Right atrium auricular region (tissue), 2 donors: ENCODE measurements at regions not wholly inside any gene's neighbourhood (a gene's known extent, or its start where the extent isn't known, plus 50 kb on each side); places are given as distances from the start of the nearest gene placed in this dataset.

Source experiments
- DNase-seq: peaks from one replicate; pipeline ENCODE4 v3.0.0-alpha.2; 2019; ENCODE audit warnings: low spot score
- H3K27ac ChIP-seq, 2 donors: fragments of 200-600 bp; sonication (generic); 1 replicate in 1 of 2; 2 replicates in 1 of 2; pipeline ENCODE4 v1.5.1; 2016 to 2019
- H3K27me3 ChIP-seq, 2 donors: fragments of 200-600 bp; sonication (generic); one replicate each; pipeline versions ENCODE4 v1.5.1 to v1.6.0; 2017 to 2019
- H3K36me3 ChIP-seq: fragments of 200-600 bp; sonication (generic); one replicate; pipeline ENCODE4 v1.5.1; 2016
- H3K4me1 ChIP-seq, 2 donors: fragments of 200-600 bp; sonication (generic); one replicate each; pipeline versions ENCODE4 v1.5.1 to v1.6.0; 2017 to 2019
- H3K4me3 ChIP-seq, 2 donors: fragments of 200-600 bp; sonication (generic); 1 replicate in 1 of 2; 2 replicates in 1 of 2; pipeline ENCODE4 v1.5.1; 2017 to 2019; ENCODE audit warnings: mild to moderate bottlenecking in 1 of 2, moderate library complexity in 1 of 2
- H3K9me3 ChIP-seq, 2 donors: fragments of 200-600 bp; sonication (generic); one replicate each; pipeline ENCODE4 v1.5.1; 2019
- TF ChIP-seq, protein P1 (sequence below), 2 donors: fragments of 200-600 bp; sonication (generic); IDR thresholded peaks; one replicate each; pipeline ENCODE4 v1.5.1; 2019; ENCODE audit warnings: antibody characterized with exemption in 2 of 2

- TF ChIP-seq, protein P1, sequence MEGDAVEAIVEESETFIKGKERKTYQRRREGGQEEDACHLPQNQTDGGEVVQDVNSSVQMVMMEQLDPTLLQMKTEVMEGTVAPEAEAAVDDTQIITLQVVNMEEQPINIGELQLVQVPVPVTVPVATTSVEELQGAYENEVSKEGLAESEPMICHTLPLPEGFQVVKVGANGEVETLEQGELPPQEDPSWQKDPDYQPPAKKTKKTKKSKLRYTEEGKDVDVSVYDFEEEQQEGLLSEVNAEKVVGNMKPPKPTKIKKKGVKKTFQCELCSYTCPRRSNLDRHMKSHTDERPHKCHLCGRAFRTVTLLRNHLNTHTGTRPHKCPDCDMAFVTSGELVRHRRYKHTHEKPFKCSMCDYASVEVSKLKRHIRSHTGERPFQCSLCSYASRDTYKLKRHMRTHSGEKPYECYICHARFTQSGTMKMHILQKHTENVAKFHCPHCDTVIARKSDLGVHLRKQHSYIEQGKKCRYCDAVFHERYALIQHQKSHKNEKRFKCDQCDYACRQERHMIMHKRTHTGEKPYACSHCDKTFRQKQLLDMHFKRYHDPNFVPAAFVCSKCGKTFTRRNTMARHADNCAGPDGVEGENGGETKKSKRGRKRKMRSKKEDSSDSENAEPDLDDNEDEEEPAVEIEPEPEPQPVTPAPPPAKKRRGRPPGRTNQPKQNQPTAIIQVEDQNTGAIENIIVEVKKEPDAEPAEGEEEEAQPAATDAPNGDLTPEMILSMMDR (IDR thresholded peaks at IDR 0.05) = no peak
- Histone ChIP-seq H3K4me1 (no peaks in the 10 kb centered on the region), H3K9me3 (no peaks in the 10 kb centered on the region)
Observed at GRCh38 chr2:181320638-181321037, 136.5 kb upstream of the ITGA4 start.

DNA sequence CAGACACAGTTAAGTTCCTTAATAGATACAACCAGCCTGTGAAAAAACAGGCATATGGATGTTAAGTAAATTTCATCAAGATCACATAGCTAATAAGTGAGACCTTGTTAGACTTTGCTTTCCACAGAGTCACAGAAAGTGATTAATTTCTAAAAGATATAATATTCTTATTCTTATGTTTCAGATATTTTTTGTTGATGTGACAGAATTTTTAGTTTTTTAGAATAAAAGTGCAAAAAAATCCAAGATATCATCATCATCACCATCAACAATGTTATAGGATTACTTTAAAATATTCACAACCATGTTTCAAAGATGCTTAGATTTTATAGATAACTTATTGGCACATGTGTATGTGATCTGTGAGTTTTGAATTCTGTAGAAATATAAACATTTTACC lies 132.3 kb upstream of the ITGA4 start:
- H3K27ac ChIP-seq = no peak overlapping the region
- no peak for DNase-seq
- TF ChIP-seq, protein P1 (IDR thresholded peaks at IDR 0.05) = no peak
- H3K4me1 ChIP-seq = no peaks in the 10 kb centered on the region
- H3K4me3 ChIP-seq = no peak overlapping the region
- H3K9me3 ChIP-seq = peaks cover 0 to 5% of the 10 kb centered on the region in 2 donors
- H3K27me3 ChIP-seq = no peaks in the 10 kb centered on the region
- H3K36me3 ChIP-seq = no peaks in the 10 kb centered on the region

More at GRCh38 chr2:181320638-181321037, 136.5 kb upstream of the ITGA4 start:
- no peak for DNase-seq
- H3K27me3 ChIP-seq = no peaks in the 10 kb centered on the region
- H3K36me3 ChIP-seq = no peaks in the 10 kb centered on the region
- H3K27ac ChIP-seq = no peak overlapping the region
- no peak overlapping the region for H3K4me3 ChIP-seq

DNA sequence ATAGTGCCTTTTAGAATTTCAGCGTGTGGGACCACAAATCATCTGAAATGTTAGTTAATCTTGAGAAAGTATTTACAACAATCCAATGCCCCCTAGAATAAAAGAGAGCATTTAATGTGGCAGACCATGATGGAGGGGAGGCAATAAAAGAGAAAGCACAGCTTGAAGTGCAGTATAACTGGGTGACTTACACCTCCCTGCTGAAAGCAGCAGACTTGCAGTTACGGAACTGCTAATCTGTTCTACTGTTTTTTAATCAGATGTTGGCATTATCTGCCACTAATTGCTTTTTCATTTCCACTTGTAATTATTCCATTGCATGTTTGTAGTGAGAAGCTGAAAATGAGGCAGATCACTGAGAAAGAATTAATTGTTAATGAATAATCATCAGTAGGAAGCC lies 130.5 kb upstream of the ITGA4 start:
- Histone ChIP-seq H3K36me3 (no peaks in the 10 kb centered on the region), H3K27me3 (no peaks in the 10 kb centered on the region), H3K9me3 (peaks cover 0 to 7% of the 10 kb centered on the region in 2 donors), H3K27ac (no peak overlapping the region), H3K4me1 (no peaks in the 10 kb centered on the region), H3K4me3 (no peak overlapping the region)
- DNase-seq = no peak
- TF ChIP-seq, protein P1 (IDR thresholded peaks at IDR 0.05) = no peak

- H3K9me3 ChIP-seq = peaks cover 0 to 7% of the 10 kb centered on the region in 2 donors
- DNase-seq = no peak
- no peak overlapping the region for H3K27ac ChIP-seq
- H3K36me3 ChIP-seq = no peaks in the 10 kb centered on the region
- H3K4me1 ChIP-seq = no peaks in the 10 kb centered on the region
- no peak overlapping the region for H3K4me3 ChIP-seq
- no peaks in the 10 kb centered on the region for H3K27me3 ChIP-seq
- TF ChIP-seq, protein P1 (IDR thresholded peaks at IDR 0.05) = no peak
Observed at GRCh38 chr2:181330286-181330685, 126.9 kb upstream of the ITGA4 start.

- H3K27ac ChIP-seq = no peak overlapping the region
- H3K4me3 ChIP-seq = no peak overlapping the region
- DNase-seq = no peak
- no peaks in the 10 kb centered on the region for H3K27me3 ChIP-seq
- H3K4me1 ChIP-seq = no peaks in the 10 kb centered on the region
- TF ChIP-seq, protein P1 (IDR thresholded peaks at IDR 0.05) = no peak
- peaks cover 0 to 7% of the 10 kb centered on the region in 2 donors for H3K9me3 ChIP-seq
- H3K36me3 ChIP-seq = no peaks in the 10 kb centered on the region
Observed at GRCh38 chr2:181332044-181332605, 125.1 kb upstream of the ITGA4 start.
